ENCODE measurements at regions not wholly inside any gene's neighbourhood (a gene's known extent, or its start where the extent isn't known, plus 50 kb on each side); places are given as distances from the start of the nearest gene placed in this dataset.
A peak's percentile ranks its signal among the peaks of the same experiment; 100 is the strongest.

- FAIRE-seq (no peak), DNase-seq (ENCODE audit: insufficient read length, low spot score) (no peak)
- TF ChIP-seq PAX5 (IDR thresholded peaks at IDR 0.05; ENCODE audit: insufficient read depth, low read length, severe bottlenecking) = no peak
- TF ChIP-seq SPI1 (IDR thresholded peaks at IDR 0.05; ENCODE audit: low read depth, low read length) = no peak
- no peak for TF ChIP-seq POLR2AphosphoS5 (IDR thresholded peaks at IDR 0.05; ENCODE audit: low read depth, low read length)
- no peak for TF ChIP-seq POU2F2 (IDR thresholded peaks at IDR 0.05; ENCODE audit: low read depth, low read length)
- TF ChIP-seq TAF1 (IDR thresholded peaks at IDR 0.05; ENCODE audit: low read depth, low read length) = no peak
- no peak for TF ChIP-seq POLR2A (IDR thresholded peaks at IDR 0.05; ENCODE audit: low read depth, low read length)
These were observed 383.0 kb downstream of the TMEM182 start for GRCh38 chr2:103144837-103145236.

DNA sequence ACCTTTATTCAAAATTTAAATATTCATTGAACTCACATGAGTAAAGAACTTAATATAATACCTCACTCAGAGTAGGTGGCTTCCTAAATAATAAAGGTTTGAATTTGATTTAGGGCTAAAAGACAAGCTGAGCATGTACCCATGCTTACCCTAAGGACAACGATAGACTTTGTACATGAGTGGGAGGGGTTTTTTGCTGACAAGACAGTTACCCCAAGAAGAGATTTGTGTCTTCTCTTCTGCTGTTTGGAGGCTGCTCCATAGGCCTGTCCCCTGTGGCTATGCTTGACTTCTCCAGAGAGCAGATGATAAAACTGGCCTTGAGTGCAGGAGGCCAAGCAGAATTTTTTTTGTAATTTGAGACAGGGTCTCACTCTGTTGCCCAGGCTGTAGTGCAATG is 383.9 kb downstream of the TMEM182 start:
- DNase-seq (ENCODE audit: insufficient read length, low spot score) (no peak), FAIRE-seq (no peak)
- TF ChIP-seq PAX5 (IDR thresholded peaks at IDR 0.05; ENCODE audit: insufficient read depth, low read length, severe bottlenecking) (no peak), POLR2AphosphoS5 (IDR thresholded peaks at IDR 0.05; ENCODE audit: low read depth, low read length) (no peak), POU2F2 (IDR thresholded peaks at IDR 0.05; ENCODE audit: low read depth, low read length) (no peak), TAF1 (IDR thresholded peaks at IDR 0.05; ENCODE audit: low read depth, low read length) (no peak), POLR2A (IDR thresholded peaks at IDR 0.05; ENCODE audit: low read depth, low read length) (no peak), SPI1 (IDR thresholded peaks at IDR 0.05; ENCODE audit: low read depth, low read length) (no peak)

- no peak for FAIRE-seq
These were observed 389.2 kb downstream of the TMEM182 start for GRCh38 chr2:103151046-103151445.

DNA sequence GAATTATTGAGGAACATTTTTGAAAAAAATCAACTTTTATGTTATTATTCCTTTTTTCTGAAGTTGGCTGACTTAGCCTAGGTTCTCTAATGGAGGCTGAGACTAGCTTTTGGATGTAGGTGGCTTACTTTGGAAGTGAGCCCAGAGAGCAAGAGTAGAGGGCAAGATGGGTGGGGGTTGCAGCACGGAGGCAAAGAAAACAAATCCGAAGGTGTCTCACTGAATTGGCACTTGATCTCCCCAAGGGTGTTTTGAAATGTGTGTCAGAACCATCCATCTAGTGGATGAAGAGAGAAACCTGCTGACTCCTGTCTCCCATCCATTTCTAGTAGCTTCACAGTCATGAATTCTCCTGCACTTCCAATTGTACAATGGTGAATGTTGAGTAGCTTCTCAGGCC is 390.7 kb downstream of the TMEM182 start:
- TF ChIP-seq TAF1 (IDR thresholded peaks at IDR 0.05; ENCODE audit: low read depth, low read length) (no peak), POLR2AphosphoS5 (IDR thresholded peaks at IDR 0.05; ENCODE audit: low read depth, low read length) (no peak), POLR2A (IDR thresholded peaks at IDR 0.05; ENCODE audit: low read depth, low read length) (no peak), SPI1 (IDR thresholded peaks at IDR 0.05; ENCODE audit: low read depth, low read length) (no peak), PAX5 (IDR thresholded peaks at IDR 0.05; ENCODE audit: insufficient read depth, low read length, severe bottlenecking) (no peak), POU2F2 (IDR thresholded peaks at IDR 0.05; ENCODE audit: low read depth, low read length) (no peak)
- no peak for FAIRE-seq

More at GRCh38 chr2:103151046-103151445, 389.2 kb downstream of the TMEM182 start:
- TF ChIP-seq POLR2A (IDR thresholded peaks at IDR 0.05; ENCODE audit: low read depth, low read length) (no peak), SPI1 (IDR thresholded peaks at IDR 0.05; ENCODE audit: low read depth, low read length) (no peak), TAF1 (IDR thresholded peaks at IDR 0.05; ENCODE audit: low read depth, low read length) (no peak), POU2F2 (IDR thresholded peaks at IDR 0.05; ENCODE audit: low read depth, low read length) (no peak), POLR2AphosphoS5 (IDR thresholded peaks at IDR 0.05; ENCODE audit: low read depth, low read length) (no peak), PAX5 (IDR thresholded peaks at IDR 0.05; ENCODE audit: insufficient read depth, low read length, severe bottlenecking) (no peak)
- no peak for DNase-seq (ENCODE audit: insufficient read length, low spot score)

GRCh38 chr2:103153580-103154284 is 391.9 kb downstream of the TMEM182 start:
- no peak for TF ChIP-seq TAF1 (IDR thresholded peaks at IDR 0.05; ENCODE audit: low read depth, low read length)
- DNase-seq (ENCODE audit: insufficient read length, low spot score) (no peak), FAIRE-seq (no peak)

More for the DNA sequence above, 390.7 kb downstream of the TMEM182 start:
- DNase-seq (ENCODE audit: insufficient read length, low spot score) = no peak

DNA sequence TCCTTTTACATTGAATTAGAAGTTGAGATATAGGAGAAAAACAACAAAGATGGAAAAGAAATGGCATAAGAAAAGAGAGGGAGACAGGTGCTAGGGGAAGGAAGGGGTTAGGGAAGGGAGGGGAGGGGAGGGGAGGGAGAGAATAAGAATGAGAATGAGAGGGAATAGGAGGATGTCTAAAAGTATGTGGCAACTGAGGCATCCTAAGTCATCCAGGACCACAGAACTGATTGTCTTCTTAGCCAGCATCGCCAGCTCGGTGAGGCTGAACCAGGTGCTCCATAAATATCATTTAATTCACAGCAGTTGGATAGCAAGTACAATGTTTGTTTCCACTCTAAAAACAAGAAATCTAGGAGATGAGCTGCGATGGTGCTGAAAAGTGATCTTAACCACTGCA is 393.5 kb downstream of the TMEM182 start:
- TF ChIP-seq POLR2A (IDR thresholded peaks at IDR 0.05; ENCODE audit: low read depth, low read length) = no peak
- FAIRE-seq (no peak), DNase-seq (ENCODE audit: insufficient read length, low spot score) (no peak)

GRCh38 chr2:103159018-103159417 is 397.2 kb downstream of the TMEM182 start:
- FAIRE-seq (no peak), DNase-seq (ENCODE audit: insufficient read length, low spot score) (no peak)
- no peak for TF ChIP-seq POLR2A (IDR thresholded peaks at IDR 0.05; ENCODE audit: low read depth, low read length)
- no peak for TF ChIP-seq SPI1 (IDR thresholded peaks at IDR 0.05; ENCODE audit: low read depth, low read length)
- TF ChIP-seq POLR2AphosphoS5 (IDR thresholded peaks at IDR 0.05; ENCODE audit: low read depth, low read length) = no peak
- TF ChIP-seq POU2F2 (IDR thresholded peaks at IDR 0.05; ENCODE audit: low read depth, low read length) = no peak
- no peak for TF ChIP-seq PAX5 (IDR thresholded peaks at IDR 0.05; ENCODE audit: insufficient read depth, low read length, severe bottlenecking)
- TF ChIP-seq TAF1 (IDR thresholded peaks at IDR 0.05; ENCODE audit: low read depth, low read length) = no peak

GRCh38 chr2:103161456-103162289 is 399.8 kb downstream of the TMEM182 start:
- TF ChIP-seq POLR2AphosphoS5 (IDR thresholded peaks at IDR 0.05; ENCODE audit: low read depth, low read length) = no peak
- no peak for TF ChIP-seq SPI1 (IDR thresholded peaks at IDR 0.05; ENCODE audit: low read depth, low read length)
- DNase-seq (ENCODE audit: insufficient read length, low spot score) (peak; percentile 21), FAIRE-seq (peak; percentile 57)

DNA sequence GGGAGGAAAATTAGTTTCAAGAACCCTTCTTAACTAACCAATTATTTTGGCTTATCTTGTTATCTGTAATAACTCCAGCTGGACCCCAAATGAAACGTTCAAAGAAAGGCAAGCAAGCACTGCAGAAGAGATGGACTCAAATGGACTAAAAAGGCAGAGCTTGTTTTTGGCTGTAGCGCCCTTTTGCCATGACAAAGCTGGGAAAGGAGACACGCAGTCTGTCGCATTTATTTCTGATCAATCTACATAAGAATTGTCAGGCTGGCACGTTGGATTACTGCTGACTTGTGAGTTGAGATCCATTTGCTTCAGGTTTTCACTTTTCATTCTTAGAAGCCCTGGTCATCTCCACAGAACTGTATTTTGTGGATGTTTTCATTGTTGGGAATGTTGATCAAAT is 402.9 kb downstream of the TMEM182 start:
- TF ChIP-seq TAF1 (IDR thresholded peaks at IDR 0.05; ENCODE audit: low read depth, low read length) (no peak), SPI1 (IDR thresholded peaks at IDR 0.05; ENCODE audit: low read depth, low read length) (no peak), POLR2AphosphoS5 (IDR thresholded peaks at IDR 0.05; ENCODE audit: low read depth, low read length) (no peak), POU2F2 (IDR thresholded peaks at IDR 0.05; ENCODE audit: low read depth, low read length) (no peak), POLR2A (IDR thresholded peaks at IDR 0.05; ENCODE audit: low read depth, low read length) (no peak), PAX5 (IDR thresholded peaks at IDR 0.05; ENCODE audit: insufficient read depth, low read length, severe bottlenecking) (no peak)
- FAIRE-seq = no peak
- no peak for DNase-seq (ENCODE audit: insufficient read length, low spot score)

DNA sequence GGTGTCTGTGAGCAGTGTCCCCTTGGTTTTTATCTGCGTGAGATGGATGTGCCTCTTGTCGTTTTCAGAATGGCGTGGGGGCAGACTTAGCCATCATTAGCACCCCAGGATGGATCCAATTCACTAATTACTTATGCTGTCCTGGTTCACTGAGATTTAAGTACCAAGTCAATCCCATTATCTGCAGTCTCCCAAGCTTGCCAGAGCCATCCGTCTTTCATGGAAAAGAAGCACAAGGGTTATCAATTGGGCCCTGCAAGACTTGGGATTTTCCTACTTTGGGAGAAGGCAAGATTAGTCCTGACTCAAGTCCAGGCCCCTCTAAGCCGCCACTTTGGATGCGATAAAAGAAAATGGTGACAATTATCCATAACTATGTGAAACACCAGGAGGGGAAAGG is 404.0 kb downstream of the TMEM182 start:
- TF ChIP-seq SPI1 (IDR thresholded peaks at IDR 0.05; ENCODE audit: low read depth, low read length) (no peak), POLR2A (IDR thresholded peaks at IDR 0.05; ENCODE audit: low read depth, low read length) (no peak), PAX5 (IDR thresholded peaks at IDR 0.05; ENCODE audit: insufficient read depth, low read length, severe bottlenecking) (no peak), POLR2AphosphoS5 (IDR thresholded peaks at IDR 0.05; ENCODE audit: low read depth, low read length) (no peak), TAF1 (IDR thresholded peaks at IDR 0.05; ENCODE audit: low read depth, low read length) (no peak), POU2F2 (IDR thresholded peaks at IDR 0.05; ENCODE audit: low read depth, low read length) (no peak)
- no peak for DNase-seq (ENCODE audit: insufficient read length, low spot score)
- no peak for FAIRE-seq

Measured in GM12891 (cell line).